HG03139 (cell line): ENCODE measurements at regions not wholly inside any gene's neighbourhood (a gene's known extent, or its start where the extent isn't known, plus 50 kb on each side); places are given as distances from the start of the nearest gene placed in this dataset.
"Not testable (repeated sequence)": the region's sequence is repeated elsewhere in the genome, so short reads cannot be mapped to it uniquely, and the experiment has no call there.

Experiments used
- ATAC-seq: cut with Tn5 transposase; IDR thresholded peaks from one replicate; pipeline ENCODE4 v1.9.1; 2021; ENCODE audit not compliant: unreplicated experiment

GRCh38 chr11:15651033-15651432, 536.3 kb downstream of the INSC start:
- no peak for ATAC-seq

DNA sequence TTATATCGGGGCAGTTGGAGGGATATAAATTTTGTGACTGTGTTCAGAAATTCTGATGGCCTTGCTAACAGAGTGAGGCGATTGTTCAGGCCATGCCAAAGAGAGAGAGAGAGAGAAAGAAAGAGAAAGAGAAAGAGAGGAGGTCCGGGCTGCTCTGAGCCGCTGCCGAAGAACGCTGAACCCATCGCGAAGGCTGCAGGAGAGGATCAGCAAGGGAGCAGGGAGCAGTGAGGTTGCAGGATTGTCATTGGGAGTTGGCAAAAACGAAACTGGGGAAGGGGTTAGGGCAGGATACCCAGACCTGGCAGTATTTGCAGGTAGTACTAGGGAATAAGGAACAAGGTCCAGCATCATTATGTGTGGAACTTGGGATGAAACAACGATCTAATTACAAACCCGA, 537.1 kb downstream of the INSC start:
- no peak for ATAC-seq

GRCh38 chr11:15653191-15653710, 538.5 kb downstream of the INSC start:
- no peak for ATAC-seq

DNA sequence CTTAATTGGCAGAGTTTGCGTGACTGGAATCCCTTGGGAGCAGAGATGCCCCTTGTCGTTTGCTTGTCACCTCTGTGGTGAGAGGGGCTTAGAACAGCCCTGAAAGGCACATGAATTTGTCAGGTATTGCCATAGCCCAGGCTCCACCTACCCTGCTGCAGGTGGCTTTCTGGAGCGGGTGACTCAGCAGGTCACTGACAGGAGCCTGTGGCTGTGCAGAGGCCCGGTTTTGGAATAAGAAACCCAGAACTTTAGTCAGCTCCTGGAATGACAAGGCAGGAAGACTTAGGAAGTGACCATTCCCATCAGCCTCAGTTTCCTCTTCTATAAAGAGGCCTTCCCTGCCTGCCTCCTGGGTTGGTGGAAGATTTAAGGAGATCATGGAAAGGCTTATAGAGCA, 539.7 kb downstream of the INSC start:
- no peak for ATAC-seq

GRCh38 chr11:15655552-15655951, 540.8 kb downstream of the INSC start:
- ATAC-seq: no peak

DNA sequence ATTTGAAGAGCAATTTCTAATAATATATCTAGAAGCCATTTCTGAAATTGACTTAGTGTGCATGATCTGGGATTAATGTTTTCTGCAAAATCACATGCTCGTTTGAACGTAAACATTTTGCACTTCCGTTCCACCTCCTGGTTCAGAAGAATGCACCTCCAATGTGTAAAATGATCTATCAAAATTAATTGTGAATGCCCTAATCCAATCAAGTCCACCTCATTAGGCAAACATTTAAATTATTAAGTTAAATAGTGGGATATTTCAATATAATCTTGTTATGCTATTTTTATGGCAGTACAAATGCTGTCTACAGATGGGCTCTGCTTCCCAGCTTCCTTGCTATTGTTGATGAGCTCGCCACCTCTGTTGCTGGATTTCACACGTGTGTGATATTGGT, 542.5 kb downstream of the INSC start:
- no peak for ATAC-seq

DNA sequence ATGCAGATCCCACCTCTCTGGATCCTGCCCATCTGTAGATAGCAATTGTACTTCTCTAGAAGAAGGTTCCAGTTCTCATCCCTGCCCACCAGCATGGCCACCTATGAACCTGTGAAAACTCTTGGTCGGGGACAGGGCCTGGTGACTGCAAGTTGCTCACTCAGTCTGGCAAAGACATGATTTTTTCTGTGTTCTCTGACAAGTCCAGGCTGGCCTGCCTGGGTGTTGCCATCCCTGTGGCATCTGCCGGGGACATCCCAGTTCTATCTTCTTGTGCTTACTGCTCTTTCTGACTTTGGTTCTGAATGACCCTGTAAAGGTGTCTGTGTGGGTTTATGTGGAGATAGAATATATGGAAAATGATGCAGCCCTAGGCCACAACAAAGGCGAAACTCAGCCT, 545.8 kb downstream of the INSC start:
- no peak for ATAC-seq

DNA sequence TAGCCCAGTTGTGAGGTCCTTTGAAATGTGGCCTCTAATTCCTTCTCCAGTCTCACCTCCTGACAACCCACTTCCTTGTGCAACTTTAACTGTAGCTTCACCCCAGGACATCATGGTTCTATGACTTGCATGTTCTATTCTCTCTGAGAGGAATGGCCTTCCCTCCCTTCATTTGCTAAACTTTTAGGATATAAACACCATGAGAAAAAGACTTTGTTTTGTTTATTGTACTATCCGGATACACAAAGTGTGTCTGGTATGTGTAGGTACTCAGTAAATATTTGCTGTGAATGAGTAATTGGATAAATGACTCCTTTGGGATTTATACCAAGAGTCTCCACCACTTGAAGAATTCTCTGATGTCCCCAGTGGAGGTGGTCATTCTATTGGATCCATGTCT, 547.6 kb downstream of the INSC start:
- no peak for ATAC-seq

DNA sequence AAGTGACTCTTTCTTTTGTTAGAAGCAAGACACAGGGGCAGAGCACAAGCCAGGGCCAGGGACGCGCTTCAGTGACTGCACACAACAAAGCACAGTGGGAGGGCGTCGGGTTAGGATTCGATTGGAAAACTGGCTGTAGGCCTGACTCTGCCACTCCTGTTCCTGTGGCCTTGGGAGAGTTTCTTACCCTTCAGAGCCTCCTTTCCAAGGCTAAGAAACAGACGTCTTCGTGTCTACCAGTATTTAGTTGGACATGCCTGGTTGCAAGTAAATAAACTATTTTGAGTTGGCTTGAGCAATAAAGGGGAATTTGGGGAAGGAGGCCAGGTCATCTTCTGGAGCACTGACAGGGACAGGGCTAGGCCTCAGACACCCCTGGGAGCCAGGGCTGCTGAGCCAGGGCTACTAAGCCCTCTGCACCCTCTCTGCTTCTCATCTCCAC, 549.1 kb downstream of the INSC start:
- ATAC-seq: no peak

- no peak for ATAC-seq
Observed at GRCh38 chr11:15665368-15665871, 550.7 kb downstream of the INSC start.

GRCh38 chr11:15667127-15667725, 552.5 kb downstream of the INSC start:
- ATAC-seq: no peak

DNA sequence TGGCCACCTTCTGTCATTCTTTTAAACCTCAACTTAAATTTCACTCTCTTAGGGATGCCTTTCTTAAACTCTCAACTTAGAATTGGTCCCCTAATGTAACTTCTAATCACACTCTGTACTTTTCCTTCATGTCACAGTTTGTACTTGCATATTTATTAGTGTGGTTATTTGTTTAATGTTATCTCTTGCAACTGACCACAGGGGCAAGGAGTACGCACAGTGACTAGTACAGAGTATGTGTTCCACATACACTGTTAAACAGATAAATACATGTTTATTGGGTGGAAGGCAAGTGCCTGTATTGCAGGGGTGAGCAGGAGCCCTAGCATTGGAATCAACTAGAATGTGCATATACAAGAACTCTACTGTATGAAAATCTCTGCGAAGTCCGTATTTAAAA, 554.0 kb downstream of the INSC start:
- no peak for ATAC-seq

DNA sequence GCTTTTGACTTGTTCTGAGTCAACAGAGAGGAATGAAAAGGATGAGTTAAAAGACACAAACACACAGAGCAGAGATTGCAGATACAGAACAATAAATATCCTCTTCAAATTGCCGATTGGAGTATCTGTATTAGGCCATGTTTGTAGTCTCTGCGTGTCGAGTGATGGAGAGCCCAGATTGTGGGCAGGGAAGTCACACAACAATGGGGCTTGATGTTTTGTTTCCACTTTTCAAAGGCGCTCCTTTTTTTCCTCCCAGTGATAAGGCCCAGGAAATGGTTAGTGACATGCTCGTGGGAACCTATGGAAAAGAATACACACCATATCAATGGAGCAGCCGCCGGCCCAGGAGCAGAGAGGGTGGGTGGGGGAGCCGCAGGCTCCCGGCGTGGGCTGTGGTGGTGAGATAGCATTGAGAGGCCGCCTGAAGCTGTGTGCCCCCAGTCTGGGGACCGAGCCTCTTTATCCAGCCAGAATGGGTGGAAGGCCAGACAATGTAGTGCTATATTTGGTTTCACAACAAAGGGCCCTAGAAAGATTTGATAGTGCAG, 555.9 kb downstream of the INSC start:
- no peak for ATAC-seq

DNA sequence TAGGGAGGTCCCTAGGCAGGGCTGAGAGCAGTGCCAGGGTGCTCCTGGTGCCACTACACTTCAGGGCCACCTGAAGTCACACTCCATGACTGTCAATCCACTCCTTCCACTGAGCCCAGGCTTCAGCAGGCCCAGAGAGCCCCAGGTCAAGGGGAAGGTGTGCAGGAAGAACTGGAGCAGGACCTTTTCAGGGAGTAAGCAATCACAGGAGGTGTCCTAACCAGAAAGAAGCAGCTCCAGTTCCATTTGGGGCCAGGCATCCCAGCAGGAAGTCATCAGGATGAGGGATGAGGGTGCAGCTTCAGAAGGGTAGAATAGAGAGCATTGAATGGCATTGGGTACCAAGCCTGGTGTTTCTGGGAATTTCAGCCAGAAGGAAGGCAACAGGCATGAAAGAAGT, 556.5 kb downstream of the INSC start:
- ATAC-seq: no peak

DNA sequence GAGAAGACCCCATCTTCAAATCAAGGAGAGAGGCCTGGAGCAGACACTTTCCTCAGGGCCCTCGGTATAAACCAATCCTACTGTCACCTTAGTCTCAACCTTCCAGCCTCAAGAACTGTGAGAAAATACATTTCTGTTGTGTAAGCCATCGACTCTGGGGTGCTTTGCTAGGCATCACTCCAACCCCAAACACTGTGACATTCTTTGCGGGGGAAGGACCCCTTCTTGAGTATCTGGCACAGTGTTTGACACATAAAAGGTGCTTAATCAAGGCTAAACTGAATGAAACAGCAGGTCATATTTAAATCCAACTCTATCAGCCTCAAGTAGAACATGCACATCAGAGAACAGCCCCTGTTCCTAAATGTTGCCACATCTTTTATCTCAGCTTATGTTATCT, 558.1 kb downstream of the INSC start:
- ATAC-seq: no peak

DNA sequence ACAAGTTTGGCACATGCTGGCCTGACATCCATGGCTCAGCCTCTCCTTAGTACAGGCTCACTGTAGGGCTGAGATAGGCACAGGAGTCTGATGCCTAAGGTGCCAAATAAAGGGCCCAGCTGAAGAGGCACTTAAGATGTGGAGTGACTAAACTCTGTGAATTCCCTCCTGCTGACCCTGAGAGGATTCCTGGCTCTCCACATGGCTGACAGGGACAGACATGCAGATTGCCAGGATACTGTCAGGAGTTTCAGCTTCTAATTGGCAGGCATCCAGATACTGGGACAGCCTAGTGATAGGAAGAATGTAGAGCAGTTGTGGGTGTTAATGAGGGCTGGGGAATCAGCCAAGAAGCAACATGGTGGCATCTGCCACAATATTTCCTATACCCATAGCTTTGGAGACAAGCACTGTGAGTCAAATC, 558.7 kb downstream of the INSC start:
- ATAC-seq: no peak

DNA sequence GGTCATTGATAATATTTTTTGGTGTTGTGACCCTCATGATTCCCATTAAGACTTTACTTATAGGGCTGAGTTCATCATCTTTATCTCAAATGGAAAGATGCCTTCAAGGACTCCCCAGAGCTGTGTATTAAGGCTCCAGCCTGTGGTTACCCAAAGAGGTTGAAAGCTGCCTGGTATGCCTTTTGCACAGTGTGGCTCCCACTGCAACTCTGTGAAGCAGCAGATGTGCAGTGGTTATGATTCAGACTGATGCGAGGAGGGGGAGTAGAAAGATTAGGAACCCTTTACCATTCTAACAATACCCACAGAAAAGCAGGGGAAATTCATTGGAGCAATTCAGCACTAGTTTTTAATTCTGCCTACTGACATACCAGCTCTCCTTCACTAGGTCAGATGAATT, 560.0 kb downstream of the INSC start:
- ATAC-seq: no peak

DNA sequence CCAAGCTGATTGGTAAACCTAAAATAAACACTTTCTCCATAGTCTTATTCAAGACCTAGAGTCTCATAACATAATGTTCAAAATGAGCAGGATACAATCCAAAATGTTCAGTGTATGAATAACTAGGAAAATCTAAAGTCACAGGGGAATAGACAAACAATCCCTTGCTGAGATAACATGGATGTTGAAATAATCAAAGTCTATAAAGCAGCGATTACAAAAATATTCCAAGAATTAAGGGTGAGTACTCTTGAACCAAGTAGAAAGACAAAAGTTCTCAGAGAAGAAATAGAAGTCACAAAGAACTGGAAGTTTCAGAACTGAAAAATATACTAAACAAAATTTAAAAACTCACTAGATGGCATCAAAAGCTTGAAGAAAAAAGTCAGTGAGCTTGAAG, 561.0 kb downstream of the INSC start:
- no peak for ATAC-seq

GRCh38 chr11:15677181-15677580, 562.5 kb downstream of the INSC start:
- ATAC-seq: no peak

GRCh38 chr11:15683528-15683927, 568.8 kb downstream of the INSC start:
- ATAC-seq: no peak

- no peak for ATAC-seq
Observed at GRCh38 chr11:15685306-15685705, 570.6 kb downstream of the INSC start.

DNA sequence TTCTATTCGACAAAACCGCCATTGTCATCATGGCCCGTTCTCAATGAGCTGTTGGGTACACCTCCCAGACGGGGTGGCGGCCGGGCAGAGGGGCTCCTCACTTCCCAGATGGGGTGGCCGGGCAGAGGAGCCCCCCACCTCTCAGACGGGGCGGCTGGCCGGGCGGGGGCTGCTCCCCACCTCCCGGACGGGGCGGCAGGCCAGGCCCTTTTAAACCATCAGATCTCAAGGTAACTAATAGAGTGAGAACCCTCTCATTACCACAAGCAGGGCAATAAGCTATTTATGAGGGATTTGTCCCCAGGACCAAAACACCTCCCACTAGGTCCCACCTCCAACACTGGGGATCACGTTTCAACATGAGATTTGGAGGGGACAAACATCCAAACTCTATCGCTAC, 571.5 kb downstream of the INSC start:
- ATAC-seq: not testable (repeated sequence)

GRCh38 chr11:15687342-15687741, 572.6 kb downstream of the INSC start:
- ATAC-seq: no peak
